ENCODE measurements at regions not wholly inside any gene's neighbourhood (a gene's known extent, or its start where the extent isn't known, plus 50 kb on each side); places are given as distances from the start of the nearest gene placed in this dataset.

DNA sequence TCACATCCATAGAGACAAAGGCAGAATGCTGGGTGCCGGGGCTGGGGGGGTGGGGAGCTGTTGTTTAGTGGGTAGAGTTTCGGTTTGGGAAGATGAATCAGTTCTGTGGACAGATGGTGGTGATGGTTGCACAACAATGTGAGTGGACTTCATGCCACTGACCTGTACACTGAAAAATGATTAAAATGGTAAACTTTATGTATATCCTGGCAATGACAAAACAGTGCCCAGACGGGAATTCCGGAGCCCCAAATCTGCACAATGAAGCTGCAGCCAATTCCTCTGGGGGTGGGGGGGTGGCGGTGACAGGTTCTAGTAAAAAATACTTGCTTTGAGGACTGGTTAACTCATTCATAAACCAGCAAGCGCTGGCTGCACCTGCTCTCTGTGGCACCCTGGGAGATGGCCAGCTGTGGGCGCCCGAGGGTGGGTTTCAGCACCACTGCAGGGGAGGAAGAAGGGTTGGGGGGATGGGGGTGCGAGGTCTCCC is 81.8 kb upstream of the HPCAL1 start:
- Histone ChIP-seq H3K27ac (ENCODE audit: low read depth) (no peak overlapping the region), H3F3A (replicated peaks; ENCODE audit: low read depth) (no peaks in the 10 kb centered on the region), H4K20me1 (replicated peaks; ENCODE audit: insufficient read depth) (no peaks in the 10 kb centered on the region), H2AFZ (no peak overlapping the region), H3K9me2 (ENCODE audit: insufficient read depth) (no peaks in the 10 kb centered on the region), H3K79me2 (replicated peaks; ENCODE audit: insufficient read depth) (no peaks in the 10 kb centered on the region), H3K4me2 (no peak overlapping the region), H3K4me1 (ENCODE audit: insufficient read depth) (no peaks in the 10 kb centered on the region), H3K4me3 (no peak overlapping the region), H3K36me3 (ENCODE audit: insufficient read depth) (no peaks in the 10 kb centered on the region), H3K27me3 (ENCODE audit: insufficient read depth) (no peaks in the 10 kb centered on the region)
- no peak for TF ChIP-seq EZH2 (IDR thresholded peaks at IDR 0.05; ENCODE audit: low read depth, unreplicated experiment)
- TF ChIP-seq CREB1 (CRISPR knock-in tag; IDR thresholded peaks at IDR 0.05; ENCODE audit: low read depth) = no peak
- TF ChIP-seq REST (IDR thresholded peaks at IDR 0.05; ENCODE audit: unreplicated experiment) = no peak
- TF ChIP-seq NANOG (IDR thresholded peaks at IDR 0.05; ENCODE audit: borderline replicate concordance) = no peak
- no peak for TF ChIP-seq EZH2phosphoT487 (IDR thresholded peaks at IDR 0.05; ENCODE audit: unreplicated experiment)
- TF ChIP-seq ZNF331 (CRISPR knock-in tag; IDR thresholded peaks at IDR 0.05; ENCODE audit: low read depth) = no peak
- TF ChIP-seq, protein P1, sequence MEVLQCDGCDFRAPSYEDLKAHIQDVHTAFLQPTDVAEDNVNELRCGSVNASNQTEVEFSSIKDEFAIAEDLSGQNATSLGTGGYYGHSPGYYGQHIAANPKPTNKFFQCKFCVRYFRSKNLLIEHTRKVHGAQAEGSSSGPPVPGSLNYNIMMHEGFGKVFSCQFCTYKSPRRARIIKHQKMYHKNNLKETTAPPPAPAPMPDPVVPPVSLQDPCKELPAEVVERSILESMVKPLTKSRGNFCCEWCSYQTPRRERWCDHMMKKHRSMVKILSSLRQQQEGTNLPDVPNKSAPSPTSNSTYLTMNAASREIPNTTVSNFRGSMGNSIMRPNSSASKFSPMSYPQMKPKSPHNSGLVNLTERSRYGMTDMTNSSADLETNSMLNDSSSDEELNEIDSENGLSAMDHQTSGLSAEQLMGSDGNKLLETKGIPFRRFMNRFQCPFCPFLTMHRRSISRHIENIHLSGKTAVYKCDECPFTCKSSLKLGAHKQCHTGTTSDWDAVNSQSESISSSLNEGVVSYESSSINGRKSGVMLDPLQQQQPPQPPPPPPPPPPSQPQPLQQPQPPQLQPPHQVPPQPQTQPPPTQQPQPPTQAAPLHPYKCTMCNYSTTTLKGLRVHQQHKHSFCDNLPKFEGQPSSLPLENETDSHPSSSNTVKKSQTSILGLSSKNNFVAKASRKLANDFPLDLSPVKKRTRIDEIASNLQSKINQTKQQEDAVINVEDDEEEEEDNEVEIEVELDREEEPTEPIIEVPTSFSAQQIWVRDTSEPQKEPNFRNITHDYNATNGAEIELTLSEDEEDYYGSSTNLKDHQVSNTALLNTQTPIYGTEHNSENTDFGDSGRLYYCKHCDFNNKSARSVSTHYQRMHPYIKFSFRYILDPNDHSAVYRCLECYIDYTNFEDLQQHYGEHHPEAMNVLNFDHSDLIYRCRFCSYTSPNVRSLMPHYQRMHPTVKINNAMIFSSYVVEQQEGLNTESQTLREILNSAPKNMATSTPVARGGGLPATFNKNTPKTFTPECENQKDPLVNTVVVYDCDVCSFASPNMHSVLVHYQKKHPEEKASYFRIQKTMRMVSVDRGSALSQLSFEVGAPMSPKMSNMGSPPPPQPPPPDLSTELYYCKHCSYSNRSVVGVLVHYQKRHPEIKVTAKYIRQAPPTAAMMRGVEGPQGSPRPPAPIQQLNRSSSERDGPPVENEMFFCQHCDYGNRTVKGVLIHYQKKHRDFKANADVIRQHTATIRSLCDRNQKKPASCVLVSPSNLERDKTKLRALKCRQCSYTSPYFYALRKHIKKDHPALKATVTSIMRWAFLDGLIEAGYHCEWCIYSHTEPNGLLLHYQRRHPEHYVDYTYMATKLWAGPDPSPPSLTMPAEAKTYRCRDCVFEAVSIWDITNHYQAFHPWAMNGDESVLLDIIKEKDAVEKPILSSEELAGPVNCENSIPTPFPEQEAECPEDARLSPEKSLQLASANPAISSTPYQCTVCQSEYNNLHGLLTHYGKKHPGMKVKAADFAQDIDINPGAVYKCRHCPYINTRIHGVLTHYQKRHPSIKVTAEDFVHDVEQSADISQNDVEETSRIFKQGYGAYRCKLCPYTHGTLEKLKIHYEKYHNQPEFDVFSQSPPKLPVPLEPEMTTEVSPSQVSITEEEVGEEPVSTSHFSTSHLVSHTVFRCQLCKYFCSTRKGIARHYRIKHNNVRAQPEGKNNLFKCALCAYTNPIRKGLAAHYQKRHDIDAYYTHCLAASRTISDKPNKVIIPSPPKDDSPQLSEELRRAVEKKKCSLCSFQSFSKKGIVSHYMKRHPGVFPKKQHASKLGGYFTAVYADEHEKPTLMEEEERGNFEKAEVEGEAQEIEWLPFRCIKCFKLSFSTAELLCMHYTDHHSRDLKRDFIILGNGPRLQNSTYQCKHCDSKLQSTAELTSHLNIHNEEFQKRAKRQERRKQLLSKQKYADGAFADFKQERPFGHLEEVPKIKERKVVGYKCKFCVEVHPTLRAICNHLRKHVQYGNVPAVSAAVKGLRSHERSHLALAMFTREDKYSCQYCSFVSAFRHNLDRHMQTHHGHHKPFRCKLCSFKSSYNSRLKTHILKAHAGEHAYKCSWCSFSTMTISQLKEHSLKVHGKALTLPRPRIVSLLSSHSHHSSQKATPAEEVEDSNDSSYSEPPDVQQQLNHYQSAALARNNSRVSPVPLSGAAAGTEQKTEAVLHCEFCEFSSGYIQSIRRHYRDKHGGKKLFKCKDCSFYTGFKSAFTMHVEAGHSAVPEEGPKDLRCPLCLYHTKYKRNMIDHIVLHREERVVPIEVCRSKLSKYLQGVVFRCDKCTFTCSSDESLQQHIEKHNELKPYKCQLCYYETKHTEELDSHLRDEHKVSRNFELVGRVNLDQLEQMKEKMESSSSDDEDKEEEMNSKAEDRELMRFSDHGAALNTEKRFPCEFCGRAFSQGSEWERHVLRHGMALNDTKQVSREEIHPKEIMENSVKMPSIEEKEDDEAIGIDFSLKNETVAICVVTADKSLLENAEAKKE (CRISPR knock-in tag; IDR thresholded peaks at IDR 0.05) = no peak
- no peak for TF ChIP-seq POLR2AphosphoS5 (IDR thresholded peaks at IDR 0.05; ENCODE audit: low read depth)
- no peak for TF ChIP-seq STAT1 (IDR thresholded peaks at IDR 0.05; ENCODE audit: unreplicated experiment)
- TF ChIP-seq, protein P2, sequence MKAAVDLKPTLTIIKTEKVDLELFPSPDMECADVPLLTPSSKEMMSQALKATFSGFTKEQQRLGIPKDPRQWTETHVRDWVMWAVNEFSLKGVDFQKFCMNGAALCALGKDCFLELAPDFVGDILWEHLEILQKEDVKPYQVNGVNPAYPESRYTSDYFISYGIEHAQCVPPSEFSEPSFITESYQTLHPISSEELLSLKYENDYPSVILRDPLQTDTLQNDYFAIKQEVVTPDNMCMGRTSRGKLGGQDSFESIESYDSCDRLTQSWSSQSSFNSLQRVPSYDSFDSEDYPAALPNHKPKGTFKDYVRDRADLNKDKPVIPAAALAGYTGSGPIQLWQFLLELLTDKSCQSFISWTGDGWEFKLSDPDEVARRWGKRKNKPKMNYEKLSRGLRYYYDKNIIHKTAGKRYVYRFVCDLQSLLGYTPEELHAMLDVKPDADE (IDR thresholded peaks at IDR 0.05) = no peak
- no peak for TF ChIP-seq CTCF (conservative IDR thresholded peaks at IDR 0.05; ENCODE audit: low read depth in 2 of 2)
- TF ChIP-seq ZNF114 (CRISPR knock-in tag; IDR thresholded peaks at IDR 0.05) = no peak
- TF ChIP-seq JUNB (IDR thresholded peaks at IDR 0.05; ENCODE audit: unreplicated experiment) = no peak
- ATAC-seq = no peak
- no peak for DNase-seq (ENCODE audit: low spot score)
- Mint-ChIP-seq H3K27me3 (ENCODE audit: insufficient read depth, low read depth, poor library complexity) (peaks cover 12% of the 10 kb centered on the region), H3K27ac (no peak overlapping the region), H3K9me3 (no peaks in the 10 kb centered on the region), H3K36me3 (ENCODE audit: low read depth) (no peaks in the 10 kb centered on the region), H3K4me1 (peaks cover 11% of the 10 kb centered on the region), H3K4me3 (no peak overlapping the region)
